ENCODE measurements at regions not wholly inside any gene's neighbourhood (a gene's known extent, or its start where the extent isn't known, plus 50 kb on each side); places are given as distances from the start of the nearest gene placed in this dataset.

- no peak for TF ChIP-seq RFX5 (IDR thresholded peaks at IDR 0.05; ENCODE audit: low read length)
- TF ChIP-seq POLR2AphosphoS5 (IDR thresholded peaks at IDR 0.05; ENCODE audit: low read depth, low read length): no peak
- TF ChIP-seq CTCF (IDR thresholded peaks at IDR 0.05): no peak
- no peak for TF ChIP-seq MXI1 (IDR thresholded peaks at IDR 0.05; ENCODE audit: low read depth, low read length)
- TF ChIP-seq USF2 (IDR thresholded peaks at IDR 0.05; ENCODE audit: borderline replicate concordance, low read depth, low read length): no peak
- no peak for TF ChIP-seq MAX (IDR thresholded peaks at IDR 0.05; ENCODE audit: low read depth)
- no peak for TF ChIP-seq YY1 (IDR thresholded peaks at IDR 0.05; ENCODE audit: low read depth)
- TF ChIP-seq SMC3 (IDR thresholded peaks at IDR 0.05; ENCODE audit: low read depth, low read length): no peak
- TF ChIP-seq PBX3 (IDR thresholded peaks at IDR 0.05): no peak
- TF ChIP-seq JUND (IDR thresholded peaks at IDR 0.05): no peak
Observed at GRCh38 chr3:164326714-164327113, 751.6 kb downstream of the SI start.

Measured in SK-N-SH (cell line).